Panc1 (cell line): ENCODE measurements at regions not wholly inside any gene's neighbourhood (a gene's known extent, or its start where the extent isn't known, plus 50 kb on each side); places are given as distances from the start of the nearest gene placed in this dataset.

Experiments used
- ATAC-seq: fragments of 200-7000 bp; cut with Tn5 transposase; 2 replicates; pipeline ENCODE4 v1.9.1; 2020; ENCODE audit warnings: mild to moderate bottlenecking, moderate library complexity
- BruUV-seq: library from RNA; stranded (reverse); fragments of 400-500 nt; replicated peaks from 2 replicates; lab custom pipeline; 2021; lab: Mats Ljungman, UMichigan
- CTCF ChIA-PET: fragments of 300-600 bp; sonication (Branson Sonifier 250); formaldehyde crosslinking; loops from one replicate; lab custom pipeline; 2022; ENCODE audit warnings: antibody characterized with exemption; lab: Charles Lee
- POLR2A ChIA-PET: fragments of 300-600 bp; sonication (Branson Sonifier 250); formaldehyde crosslinking; loops from one replicate; lab custom pipeline; 2022; ENCODE audit warnings: antibody characterized with exemption; lab: Charles Lee
- DNase-seq: peaks from one replicate; pipeline ENCODE4 v3.0.0-alpha.2; 2010; ENCODE audit warnings: low read depth, low spot score
- H3K27ac ChIP-seq: 2 replicates; pipeline ENCODE4 v1.5.1; 2011; ENCODE audit warnings: mild to moderate bottlenecking, low read length, inconsistent platforms
- H3K27me3 ChIP-seq: fragments of 200-500 bp; sonication (Bioruptor generic); 2 replicates; pipeline ENCODE4 v1.6.0; 2014; ENCODE audit warnings: low read length, inconsistent platforms; ENCODE audit not compliant: control insufficient read depth, insufficient read depth
- H3K36me3 ChIP-seq: fragments of 200-500 bp; sonication (Bioruptor generic); 2 replicates; pipeline ENCODE4 v1.5.1; 2014; ENCODE audit warnings: inconsistent platforms, mild to moderate bottlenecking, low read length, moderate library complexity; ENCODE audit not compliant: control insufficient read depth, insufficient read depth
- H3K4me1 ChIP-seq: 2 replicates; pipeline ENCODE4 v1.5.1; 2011; ENCODE audit warnings: inconsistent platforms, mild to moderate bottlenecking, low read length, moderate library complexity; ENCODE audit not compliant: control insufficient read depth, insufficient read depth
- H3K4me3 ChIP-seq, 2 experiments: 2 replicates each; pipeline ENCODE4 v1.5.1; 2011 to 2012; ENCODE audit warnings: low read depth in 2 of 2, low read length in 2 of 2, mild to moderate bottlenecking in 2 of 2, inconsistent platforms in 1 of 2, moderate library complexity in 1 of 2
- H3K9me3 ChIP-seq: fragments of 200-500 bp; sonication (Bioruptor generic); 2 replicates; pipeline ENCODE4 v1.5.1; 2014; ENCODE audit warnings: low read depth, mild to moderate bottlenecking, inconsistent platforms, low read length, moderate library complexity; ENCODE audit not compliant: control insufficient read depth, insufficient read depth
- POLR2AphosphoS5 ChIP-seq: IDR thresholded peaks from 2 replicates; pipeline ENCODE4 v1.6.1; 2012; ENCODE audit warnings: mild to moderate bottlenecking, low read depth, low read length, moderate library complexity
- SIN3A ChIP-seq: IDR thresholded peaks from 2 replicates; pipeline ENCODE4 v1.6.1; 2012; ENCODE audit warnings: low read depth, mild to moderate bottlenecking, low read length, moderate library complexity, borderline replicate concordance; ENCODE audit not compliant: insufficient read depth
- TCF7L2 ChIP-seq: IDR thresholded peaks from 2 replicates; pipeline ENCODE4 v1.6.1; 2011; ENCODE audit warnings: mild to moderate bottlenecking, low read depth, low read length, inconsistent platforms
- in situ Hi-C: cut with HindIII; loops from 2 replicates; pipeline ENCODE4 v1.10.0; 2016; ENCODE audit warnings: low sequenced_read_pairs, low pct_unique_long_range_greater_than_20kb
- intact Hi-C: fragments of 100-400 bp; cut with micrococcal nuclease; formaldehyde crosslinking; loops from one replicate; pipeline ENCODE4 v1.10.0; 2022; ENCODE audit not compliant: unreplicated experiment
- TF ChIP-seq, protein P1 (sequence below), 2 experiments: IDR thresholded peaks; 2 replicates each; pipeline ENCODE4 v1.6.1; 2011 to 2012; ENCODE audit warnings: low read depth in 2 of 2, control low read depth in 1 of 2, low read length in 1 of 2, mild to moderate bottlenecking in 1 of 2, moderate library complexity in 1 of 2; ENCODE audit not compliant: insufficient read depth in 1 of 2
- TF ChIP-seq, protein P2 (sequence below): fragments of 450-650 bp; IDR thresholded peaks from 2 replicates; pipeline ENCODE4 v1.5.1; 2017; ENCODE audit warnings: mild to moderate bottlenecking

GRCh38 chr4:14115106-14115505 is 487.6 kb upstream of the BOD1L1 start:
- intact Hi-C loops (no loop called here), in situ Hi-C loops (no loop called here)
- no peak overlapping the region for H3K27ac ChIP-seq
- no TSS peak for BruUV-seq
- CTCF ChIA-PET, result no interaction called here
- H3K27me3 ChIP-seq, result no peaks in the 10 kb centered on the region
- POLR2A ChIA-PET, result no interaction called here
- DNase-seq, result no peak
- no peaks in the 10 kb centered on the region for H3K36me3 ChIP-seq
- ATAC-seq, result no peak
- H3K9me3 ChIP-seq, result no peaks in the 10 kb centered on the region
- TF ChIP-seq SIN3A, result no peak
- TF ChIP-seq, protein P1, sequence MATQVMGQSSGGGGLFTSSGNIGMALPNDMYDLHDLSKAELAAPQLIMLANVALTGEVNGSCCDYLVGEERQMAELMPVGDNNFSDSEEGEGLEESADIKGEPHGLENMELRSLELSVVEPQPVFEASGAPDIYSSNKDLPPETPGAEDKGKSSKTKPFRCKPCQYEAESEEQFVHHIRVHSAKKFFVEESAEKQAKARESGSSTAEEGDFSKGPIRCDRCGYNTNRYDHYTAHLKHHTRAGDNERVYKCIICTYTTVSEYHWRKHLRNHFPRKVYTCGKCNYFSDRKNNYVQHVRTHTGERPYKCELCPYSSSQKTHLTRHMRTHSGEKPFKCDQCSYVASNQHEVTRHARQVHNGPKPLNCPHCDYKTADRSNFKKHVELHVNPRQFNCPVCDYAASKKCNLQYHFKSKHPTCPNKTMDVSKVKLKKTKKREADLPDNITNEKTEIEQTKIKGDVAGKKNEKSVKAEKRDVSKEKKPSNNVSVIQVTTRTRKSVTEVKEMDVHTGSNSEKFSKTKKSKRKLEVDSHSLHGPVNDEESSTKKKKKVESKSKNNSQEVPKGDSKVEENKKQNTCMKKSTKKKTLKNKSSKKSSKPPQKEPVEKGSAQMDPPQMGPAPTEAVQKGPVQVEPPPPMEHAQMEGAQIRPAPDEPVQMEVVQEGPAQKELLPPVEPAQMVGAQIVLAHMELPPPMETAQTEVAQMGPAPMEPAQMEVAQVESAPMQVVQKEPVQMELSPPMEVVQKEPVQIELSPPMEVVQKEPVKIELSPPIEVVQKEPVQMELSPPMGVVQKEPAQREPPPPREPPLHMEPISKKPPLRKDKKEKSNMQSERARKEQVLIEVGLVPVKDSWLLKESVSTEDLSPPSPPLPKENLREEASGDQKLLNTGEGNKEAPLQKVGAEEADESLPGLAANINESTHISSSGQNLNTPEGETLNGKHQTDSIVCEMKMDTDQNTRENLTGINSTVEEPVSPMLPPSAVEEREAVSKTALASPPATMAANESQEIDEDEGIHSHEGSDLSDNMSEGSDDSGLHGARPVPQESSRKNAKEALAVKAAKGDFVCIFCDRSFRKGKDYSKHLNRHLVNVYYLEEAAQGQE (IDR thresholded peaks at IDR 0.05; ENCODE audit: insufficient read depth in 1 of 2, low read depth in 2 of 2, low read length in 1 of 2), result no peak
- no peak for TF ChIP-seq POLR2AphosphoS5
- no peak for TF ChIP-seq TCF7L2
- TF ChIP-seq, protein P2, sequence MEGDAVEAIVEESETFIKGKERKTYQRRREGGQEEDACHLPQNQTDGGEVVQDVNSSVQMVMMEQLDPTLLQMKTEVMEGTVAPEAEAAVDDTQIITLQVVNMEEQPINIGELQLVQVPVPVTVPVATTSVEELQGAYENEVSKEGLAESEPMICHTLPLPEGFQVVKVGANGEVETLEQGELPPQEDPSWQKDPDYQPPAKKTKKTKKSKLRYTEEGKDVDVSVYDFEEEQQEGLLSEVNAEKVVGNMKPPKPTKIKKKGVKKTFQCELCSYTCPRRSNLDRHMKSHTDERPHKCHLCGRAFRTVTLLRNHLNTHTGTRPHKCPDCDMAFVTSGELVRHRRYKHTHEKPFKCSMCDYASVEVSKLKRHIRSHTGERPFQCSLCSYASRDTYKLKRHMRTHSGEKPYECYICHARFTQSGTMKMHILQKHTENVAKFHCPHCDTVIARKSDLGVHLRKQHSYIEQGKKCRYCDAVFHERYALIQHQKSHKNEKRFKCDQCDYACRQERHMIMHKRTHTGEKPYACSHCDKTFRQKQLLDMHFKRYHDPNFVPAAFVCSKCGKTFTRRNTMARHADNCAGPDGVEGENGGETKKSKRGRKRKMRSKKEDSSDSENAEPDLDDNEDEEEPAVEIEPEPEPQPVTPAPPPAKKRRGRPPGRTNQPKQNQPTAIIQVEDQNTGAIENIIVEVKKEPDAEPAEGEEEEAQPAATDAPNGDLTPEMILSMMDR, result no peak
- no peaks in the 10 kb centered on the region for H3K4me1 ChIP-seq
- no peak overlapping the region for H3K4me3 ChIP-seq

DNA sequence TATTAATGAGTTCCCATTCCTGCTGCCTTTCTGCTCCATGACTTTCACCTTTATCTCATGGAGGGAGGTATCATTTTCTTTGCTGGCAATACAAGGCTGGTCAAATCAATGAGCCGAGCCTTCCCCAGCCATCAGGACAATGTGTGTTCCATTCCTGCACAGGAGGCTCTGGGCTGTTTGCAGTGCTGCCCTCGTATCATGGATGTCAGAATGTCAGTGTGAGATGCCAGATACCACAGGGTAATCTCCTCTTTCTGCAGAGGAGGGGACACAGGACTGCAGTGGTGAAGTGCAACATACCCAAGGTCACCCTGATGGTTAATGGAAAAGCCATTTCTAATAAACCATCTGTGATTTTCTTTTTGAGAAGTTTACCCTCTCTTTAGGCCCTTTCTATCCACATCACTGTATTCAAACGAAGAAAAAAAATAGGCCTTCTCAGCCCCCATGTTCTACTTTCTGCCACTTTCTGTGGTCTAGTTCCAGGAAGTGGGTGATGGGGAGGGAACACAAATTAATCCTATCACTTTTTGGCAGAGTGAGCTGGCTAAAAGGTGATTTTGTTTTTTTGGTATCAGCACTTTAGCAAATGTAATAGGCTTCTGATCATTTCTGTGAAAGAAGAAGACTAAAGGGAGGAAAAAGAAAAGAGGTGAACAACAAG is 490.2 kb upstream of the BOD1L1 start:
- H3K36me3 ChIP-seq, result no peaks in the 10 kb centered on the region
- intact Hi-C loops (no loop called here), in situ Hi-C loops (no loop called here)
- no TSS peak for BruUV-seq
- no peak for ATAC-seq
- ChIA-PET POLR2A (no interaction called here), CTCF (no interaction called here)
- no peaks in the 10 kb centered on the region for H3K4me1 ChIP-seq
- no peaks in the 10 kb centered on the region for H3K9me3 ChIP-seq
- H3K27ac ChIP-seq, result no peak overlapping the region
- DNase-seq, result no peak
- no peak overlapping the region for H3K4me3 ChIP-seq
- TF ChIP-seq SIN3A, result no peak
- TF ChIP-seq TCF7L2, result no peak
- TF ChIP-seq, protein P1 (IDR thresholded peaks at IDR 0.05; ENCODE audit: insufficient read depth in 1 of 2, low read depth in 2 of 2, low read length in 1 of 2), result no peak
- TF ChIP-seq POLR2AphosphoS5, result no peak
- TF ChIP-seq, protein P2, result no peak
- no peaks in the 10 kb centered on the region for H3K27me3 ChIP-seq
